ENCODE measurements at regions not wholly inside any gene's neighbourhood (a gene's known extent, or its start where the extent isn't known, plus 50 kb on each side); places are given as distances from the start of the nearest gene placed in this dataset.

- Histone ChIP-seq H2BK20ac (ENCODE audit: low read length) (no peak overlapping the region), H2BK120ac (replicated peaks; ENCODE audit: low read depth, low read length) (no peak overlapping the region), H3K4me2 (ENCODE audit: insufficient read depth in 1 of 2, low read depth in 2 of 2, low read length in 2 of 2) (no peak overlapping the region), H4K5ac (ENCODE audit: insufficient read length, low read depth, low read length) (no peak overlapping the region), H3K9me3 (ENCODE audit: insufficient read depth in 2 of 2, low read depth in 1 of 2, low read length in 1 of 2) (no peaks in the 10 kb centered on the region), H4K20me1 (replicated peaks in 1 of 2; ENCODE audit: control insufficient read depth in 1 of 2, insufficient read depth in 2 of 2, low read length in 2 of 2) (no peaks in the 10 kb centered on the region), H3K56ac (replicated peaks; ENCODE audit: insufficient read length, low read depth, low read length) (no peak overlapping the region), H2AK5ac (ENCODE audit: low read depth, low read length) (no peak overlapping the region), H2BK12ac (ENCODE audit: low read depth, low read length) (0 out of 2 replicates have a peak overlapping the region, but pooled peaks have one; percentile 22), H3K36me3 (ENCODE audit: control insufficient read depth in 2 of 4, insufficient read depth in 4 of 4, low read length in 3 of 4) (no peaks in the 10 kb centered on the region), H3K18ac (ENCODE audit: extremely low read depth, low read length) (no peak overlapping the region), H3K27me3 (replicated peaks in 1 of 4; ENCODE audit: control insufficient read depth in 3 of 4, extremely low read depth in 1 of 4, insufficient read depth in 3 of 4, low read length in 3 of 4) (peaks cover 0 to 1% (median 0%) of the 10 kb centered on the region in 4 experiments; a peak in 1 of 7 replicates), H3K4me1 (replicated peaks in 1 of 4; ENCODE audit: control insufficient read depth in 3 of 4, insufficient read depth in 4 of 4, low read length in 3 of 4) (peaks cover 0 to 7% (median 0%) of the 10 kb centered on the region in 4 experiments; a peak in 1 of 7 replicates), H2BK15ac (ENCODE audit: low read length) (no peak overlapping the region), H3K14ac (ENCODE audit: insufficient read length) (no peak overlapping the region), H4K91ac (replicated peaks; ENCODE audit: insufficient read length, low read length) (no peak overlapping the region), H3K4ac (replicated peaks; ENCODE audit: insufficient read length, low read depth, low read length) (no peak overlapping the region), H3K79me1 (ENCODE audit: low read depth, low read length) (no peaks in the 10 kb centered on the region), H3K79me2 (ENCODE audit: control insufficient read depth in 1 of 2, insufficient read depth in 2 of 2, low read length in 2 of 2) (no peaks in the 10 kb centered on the region), H3K4me3 (ENCODE audit: extremely low read depth in 1 of 4, insufficient read depth in 2 of 4, low read depth in 3 of 4, low read length in 4 of 4) (no peak overlapping the region), H2AFZ (ENCODE audit: low read length) (peak overlapping the region; percentile 46; the same call in 1 of the 2 replicates), H3K27ac (ENCODE audit: low read depth, low read length) (no peak overlapping the region), H2BK5ac (ENCODE audit: low read depth, low read length) (no peak overlapping the region), H3K9ac (replicated peaks in 1 of 4; ENCODE audit: extremely low read depth in 1 of 4, low read depth in 3 of 4, low read length in 3 of 4) (no peak overlapping the region), H4K8ac (ENCODE audit: extremely low read depth, insufficient read depth, low read length) (no peak overlapping the region), H3K23ac (ENCODE audit: insufficient read length) (no peak overlapping the region), H3K23me2 (ENCODE audit: low read depth, low read length) (no peaks in the 10 kb centered on the region)
- no peak for DNase-seq (ENCODE audit: low read depth in 1 of 2, low spot score in 2 of 2)
- ChIA-PET CTCF (ENCODE audit: partially characterized antibody) (no interaction called here), POLR2A (ENCODE audit: partially characterized antibody) (no interaction called here)
- no peak for FAIRE-seq
- WGBS, 2 experiments (ENCODE audit: extremely low coverage in 1 of 2, insufficient coverage in 1 of 2, insufficient read length in 1 of 2, insufficient replicate concordance in 2 of 2, low coverage in 1 of 2, low lambda C conversion rate in 2 of 2, missing lambda C conversion rate in 1 of 2) = 90 to 100% methylated on average over 1 to 3 of the region's 3 CpGs
- TF ChIP-seq POU5F1 (IDR thresholded peaks at IDR 0.05; ENCODE audit: low read depth, low read length) (no peak), KDM5A (IDR thresholded peaks at IDR 0.05; ENCODE audit: low read length) (no peak), JUND (IDR thresholded peaks at IDR 0.05; ENCODE audit: low read length) (no peak), CTCF (IDR thresholded peaks at IDR 0.05; ENCODE audit: control extremely low read depth in 1 of 3, insufficient read depth in 1 of 3, low read depth in 1 of 3, low read length in 3 of 3) (no peak), CHD2 (IDR thresholded peaks at IDR 0.05; ENCODE audit: low read length) (no peak), TAF7 (optimal IDR thresholded peaks at IDR 0.05; ENCODE audit: borderline replicate concordance, low read depth, low read length) (no peak), RNF2 (IDR thresholded peaks at IDR 0.05; ENCODE audit: borderline replicate concordance, low read depth, low read length, missing control alignments, poor library complexity, severe bottlenecking) (no peak), KDM1A (IDR thresholded peaks at IDR 0.05; ENCODE audit: borderline replicate concordance, low read length) (no peak), GABPA (IDR thresholded peaks at IDR 0.05; ENCODE audit: borderline replicate concordance, insufficient read depth, low read length) (no peak), MAFK (IDR thresholded peaks at IDR 0.05; ENCODE audit: low read depth, low read length) (no peak), ASH2L (IDR thresholded peaks at IDR 0.05; ENCODE audit: low read length) (no peak), SAP30 (IDR thresholded peaks at IDR 0.05; ENCODE audit: insufficient read depth, insufficient replicate concordance, low read length) (no peak)
Observed at GRCh38 chr3:18499301-18499700, 74.2 kb upstream of the SATB1 start.

All from H1 (cell line).